HG02885 (cell line): ENCODE measurements at regions not wholly inside any gene's neighbourhood (a gene's known extent, or its start where the extent isn't known, plus 50 kb on each side); places are given as distances from the start of the nearest gene placed in this dataset.
"Not testable (repeated sequence)": the region's sequence is repeated elsewhere in the genome, so short reads cannot be mapped to it uniquely, and the experiment has no call there.

Experiments
- ATAC-seq: cut with Tn5 transposase; IDR thresholded peaks from one replicate; pipeline ENCODE4 v1.9.1; 2021; ENCODE audit warnings: mild to moderate bottlenecking; ENCODE audit not compliant: unreplicated experiment, poor library complexity

DNA sequence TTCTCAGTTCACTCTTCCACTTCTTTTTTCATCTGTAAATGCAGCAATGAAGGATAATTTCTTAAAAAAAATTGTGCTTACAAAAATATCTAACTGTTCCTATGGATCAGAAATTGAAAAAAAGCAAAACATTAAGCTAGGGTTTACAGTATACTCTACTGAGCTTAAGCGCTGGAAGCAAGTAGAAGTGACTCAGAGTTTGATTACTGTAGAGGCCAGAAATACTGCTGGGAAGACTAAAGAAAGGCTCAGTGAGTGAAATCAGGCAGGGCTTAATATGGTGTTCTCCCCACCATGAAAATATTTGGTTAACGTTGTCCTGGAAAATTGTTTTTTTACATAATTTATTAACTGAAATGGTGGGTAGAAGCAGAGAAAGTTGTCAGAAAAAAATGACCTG is 1061.8 kb upstream of the GRIA3 start:
- ATAC-seq, result no peak

DNA sequence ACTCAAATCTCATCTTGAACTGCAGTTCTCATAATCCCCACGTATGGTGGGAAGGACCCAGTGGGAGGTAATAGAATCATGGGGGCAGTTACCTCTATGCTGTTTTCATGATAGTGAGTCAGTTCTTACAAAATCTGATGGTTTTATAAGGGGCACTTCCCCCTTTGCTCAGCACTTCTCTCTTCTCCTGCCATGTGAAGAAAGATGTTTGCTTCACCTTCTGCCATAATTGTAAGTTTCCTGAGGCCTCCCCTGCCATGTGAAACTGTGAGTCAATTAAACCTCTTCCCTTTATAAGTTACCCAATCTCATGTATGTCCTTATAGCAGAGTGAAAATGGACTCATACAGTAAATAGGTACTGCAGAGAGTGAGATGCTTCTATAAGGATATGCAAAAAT is 1050.6 kb upstream of the GRIA3 start:
- ATAC-seq, result no peak

- ATAC-seq, result no peak
Observed at GRCh38 chrX:122134291-122134690, 1049.8 kb upstream of the GRIA3 start.

DNA sequence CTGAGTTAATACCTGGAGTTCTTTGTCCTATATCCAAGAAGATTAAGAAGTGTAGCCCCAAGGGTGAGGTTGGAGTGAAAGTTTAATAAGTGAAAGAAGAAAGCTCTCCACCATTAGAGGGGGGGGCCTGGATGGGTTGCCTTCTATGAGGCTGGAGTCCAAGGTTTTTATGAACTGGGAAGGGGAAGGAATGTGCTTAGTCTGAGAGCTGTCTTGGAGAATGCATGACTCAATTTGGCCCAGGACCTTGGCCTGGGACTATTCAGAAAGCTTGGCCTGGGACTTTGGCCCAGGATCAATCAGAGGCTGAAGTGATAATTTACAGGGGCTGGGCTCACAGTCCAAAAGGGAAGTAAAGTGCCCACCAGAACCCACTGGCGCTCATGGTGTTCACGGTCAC is 1049.0 kb upstream of the GRIA3 start:
- ATAC-seq, result no peak

- ATAC-seq, result not testable (repeated sequence)
Observed at GRCh38 chrX:122140219-122140618, 1043.9 kb upstream of the GRIA3 start.

DNA sequence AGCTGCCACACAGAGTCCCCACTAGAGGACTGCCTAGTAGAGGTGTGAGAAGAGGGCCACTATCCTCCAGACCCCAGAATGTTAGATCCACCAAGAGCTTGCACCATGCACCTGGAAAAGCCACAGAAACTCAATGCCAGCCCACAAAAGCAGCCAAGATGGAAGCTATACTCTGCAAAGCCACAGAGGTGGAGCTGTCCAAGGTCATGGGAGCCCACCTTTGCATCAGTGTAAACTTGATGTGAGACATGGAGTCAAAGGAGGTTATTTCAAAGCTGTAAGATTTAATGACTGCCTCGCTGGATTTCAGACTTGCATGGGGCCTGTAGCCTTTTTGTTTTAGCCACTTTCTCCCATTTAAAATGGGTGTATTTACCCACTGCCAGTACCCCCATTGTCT is 1030.1 kb upstream of the GRIA3 start:
- ATAC-seq, result no peak

DNA sequence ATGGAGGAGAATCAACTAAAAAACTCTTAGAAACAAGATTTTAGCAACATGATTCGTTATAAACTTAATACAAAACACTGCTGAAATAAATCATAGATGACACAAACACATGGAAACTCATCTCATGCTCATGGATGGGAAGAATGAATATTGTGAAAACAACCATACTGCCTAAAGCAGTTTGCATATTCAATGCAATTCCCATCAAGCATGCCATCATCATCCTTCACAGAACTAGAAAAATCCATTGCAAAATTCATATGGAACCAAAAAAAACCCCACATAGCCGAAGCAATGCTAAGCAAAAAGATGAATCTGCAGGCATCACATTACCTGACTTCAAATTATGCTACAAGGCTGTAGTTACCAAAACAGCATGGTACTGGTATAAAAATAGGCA is 1015.8 kb upstream of the GRIA3 start:
- ATAC-seq, result no peak

DNA sequence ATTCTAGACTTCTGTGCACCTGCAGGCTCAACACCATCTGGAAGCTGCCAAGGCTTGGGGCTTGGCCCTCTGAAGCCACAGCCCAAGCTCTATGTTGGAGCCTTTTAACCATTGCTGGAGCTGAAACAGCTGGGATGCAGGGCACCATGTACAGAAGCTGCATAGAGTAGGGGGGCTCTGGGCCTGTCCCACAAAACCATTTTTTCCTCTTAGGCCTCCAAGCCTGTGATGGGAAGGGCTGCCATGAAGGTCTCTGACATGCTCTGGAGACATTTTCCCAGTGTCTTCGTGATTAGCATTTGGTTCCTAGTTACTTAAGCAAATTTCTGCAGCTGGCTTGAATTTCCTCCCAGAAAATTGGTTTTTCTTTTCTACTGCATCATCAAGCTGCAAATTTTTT is 999.3 kb upstream of the GRIA3 start:
- no peak for ATAC-seq

DNA sequence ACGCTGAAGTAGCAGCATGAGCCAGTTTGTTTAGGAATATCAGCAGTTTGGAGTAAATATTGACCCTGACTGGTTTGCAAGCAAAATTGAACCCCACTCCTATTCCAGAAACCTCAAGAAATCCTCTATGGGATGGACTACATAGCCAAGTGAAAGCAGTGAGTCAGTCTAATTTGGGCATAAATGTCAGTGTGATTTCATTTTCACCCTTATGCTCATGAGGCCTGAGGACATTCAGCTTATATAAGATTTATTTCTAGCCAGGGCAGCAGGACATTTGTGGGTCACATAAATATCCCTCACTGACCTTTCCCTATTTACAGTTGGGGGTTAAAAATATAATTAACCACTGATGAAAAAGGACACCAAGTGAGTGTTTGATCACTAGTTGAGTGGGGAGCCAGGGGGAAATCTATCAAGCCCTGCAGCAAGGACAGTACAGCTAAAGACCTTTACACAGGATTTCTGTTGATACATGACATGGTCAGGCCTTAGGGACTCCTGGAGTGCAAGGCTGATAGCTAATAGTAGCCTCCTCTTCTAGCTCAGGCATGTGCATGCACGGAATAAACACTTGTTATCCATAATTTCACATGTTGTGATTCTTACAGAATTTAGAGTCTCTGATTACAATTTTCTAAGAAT is 996.9 kb upstream of the GRIA3 start:
- no peak for ATAC-seq

DNA sequence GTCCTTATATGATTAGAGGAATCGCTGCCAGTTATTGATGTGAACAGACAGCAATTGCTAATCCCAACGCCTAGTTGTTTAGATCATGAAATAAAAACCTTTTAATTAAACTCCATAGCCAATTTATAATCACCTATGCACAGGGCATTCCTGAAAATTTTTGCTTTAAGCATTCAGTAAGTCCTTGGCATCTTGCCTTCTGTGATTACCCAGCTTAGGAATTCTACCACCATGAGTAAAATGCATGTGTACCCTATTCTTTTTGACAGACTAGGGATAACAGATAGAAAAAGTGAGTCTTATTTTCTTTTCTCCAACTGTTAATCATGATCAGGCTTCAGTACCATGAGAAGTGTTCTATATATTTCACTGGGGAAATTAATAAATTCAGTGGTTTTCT is 995.3 kb upstream of the GRIA3 start:
- ATAC-seq, result no peak

DNA sequence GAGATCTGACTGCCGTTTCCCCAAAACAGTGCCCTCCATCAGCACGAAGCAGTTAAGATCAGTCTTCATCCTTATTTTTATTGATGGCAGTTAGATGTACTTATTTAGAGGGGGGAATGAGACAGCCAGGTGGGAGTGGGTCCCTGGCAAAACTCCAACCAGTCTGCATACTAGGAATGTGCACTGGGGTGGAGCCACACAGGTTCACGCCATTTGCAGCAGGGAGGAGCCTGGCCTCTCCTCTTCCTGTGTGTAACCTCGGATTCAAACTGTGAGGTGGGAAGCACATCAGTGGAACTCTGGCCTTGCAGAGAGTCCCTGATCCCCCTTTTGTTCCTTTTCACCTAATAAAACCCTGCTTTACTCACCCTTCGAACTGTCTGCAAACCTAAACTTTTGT is 987.7 kb upstream of the GRIA3 start:
- no peak for ATAC-seq

GRCh38 chrX:122203399-122203798 is 980.7 kb upstream of the GRIA3 start:
- ATAC-seq, result no peak

DNA sequence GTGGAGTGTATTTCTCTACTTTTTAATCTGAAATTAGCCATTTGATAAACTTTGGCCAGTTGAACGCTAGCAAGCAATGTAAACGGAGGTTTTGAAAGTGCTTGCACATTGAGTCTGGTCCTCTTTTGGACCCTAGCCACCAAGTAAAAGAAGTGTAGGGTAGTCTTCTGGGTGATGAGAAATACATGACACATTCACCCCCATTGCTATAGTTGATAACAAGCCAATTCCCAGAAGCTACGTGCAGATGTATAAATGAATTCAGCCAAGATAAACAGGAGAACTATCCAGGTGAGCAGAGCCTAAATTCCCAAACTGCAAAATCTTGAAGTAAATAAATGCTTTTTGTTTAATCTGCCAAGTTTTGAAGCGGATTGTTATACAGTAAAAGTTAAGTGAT is 965.4 kb upstream of the GRIA3 start:
- ATAC-seq, result no peak

- ATAC-seq, result no peak
Observed at GRCh38 chrX:122219226-122219625, 964.9 kb upstream of the GRIA3 start.

- no peak for ATAC-seq
Observed at GRCh38 chrX:122219735-122220134, 964.3 kb upstream of the GRIA3 start.

DNA sequence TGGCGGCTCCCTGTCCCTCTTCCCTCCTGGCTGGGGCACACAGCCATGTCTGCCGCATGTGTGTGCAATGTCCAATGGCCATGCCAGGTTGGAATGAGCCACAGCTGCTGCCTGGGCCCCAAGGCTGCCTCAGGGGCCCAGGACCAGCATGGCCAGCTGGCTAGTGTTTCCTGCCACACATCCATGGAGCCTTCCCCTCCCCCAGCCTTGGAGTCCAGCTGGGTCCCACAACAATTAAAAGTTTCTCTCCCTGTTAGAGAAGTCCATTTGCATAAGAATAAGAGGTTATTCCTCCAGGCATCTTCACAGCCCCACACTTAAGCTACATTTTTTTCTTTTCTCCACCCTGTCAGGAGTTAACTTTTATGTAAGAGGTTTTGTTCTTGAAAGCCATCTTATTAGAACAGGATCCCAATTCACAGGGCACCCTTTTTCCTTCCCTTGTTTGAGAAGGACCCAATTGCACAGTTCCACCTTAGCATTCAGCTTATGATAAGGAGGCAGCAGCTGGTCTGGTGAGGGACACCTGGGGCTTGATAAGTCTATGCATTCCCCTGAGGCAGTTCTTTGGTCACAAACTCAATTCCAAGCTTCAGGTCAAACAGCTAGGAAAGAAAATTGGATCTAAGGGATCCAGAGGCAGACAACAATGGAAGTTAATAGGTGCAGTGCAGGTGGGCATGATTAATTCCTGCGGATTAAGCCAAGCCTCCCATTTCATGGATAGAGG is 963.3 kb upstream of the GRIA3 start:
- ATAC-seq, result no peak

- not testable (repeated sequence) for ATAC-seq
Observed at GRCh38 chrX:122221810-122222209, 962.3 kb upstream of the GRIA3 start.

DNA sequence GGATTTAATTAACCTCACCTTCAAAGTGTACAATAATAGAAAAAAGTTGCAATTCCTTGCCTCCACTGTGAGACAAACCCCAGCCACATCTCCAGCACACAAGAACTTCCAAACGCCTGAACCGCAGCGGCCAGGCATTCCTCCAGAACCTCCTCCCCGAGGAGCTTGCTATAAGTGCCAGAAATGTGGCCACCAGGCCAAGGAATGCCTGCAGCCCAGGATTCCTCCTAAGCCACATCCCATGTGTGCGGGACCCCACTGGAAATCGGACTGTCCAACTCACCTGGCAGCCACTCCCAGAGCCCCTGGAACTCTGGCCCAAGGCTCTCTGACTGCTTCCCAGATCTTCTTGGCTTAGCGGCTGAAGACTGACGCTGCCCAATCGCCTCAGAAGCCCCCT is 959.9 kb upstream of the GRIA3 start:
- not testable (repeated sequence) for ATAC-seq

GRCh38 chrX:122238801-122239200 is 945.3 kb upstream of the GRIA3 start:
- ATAC-seq, result no peak

DNA sequence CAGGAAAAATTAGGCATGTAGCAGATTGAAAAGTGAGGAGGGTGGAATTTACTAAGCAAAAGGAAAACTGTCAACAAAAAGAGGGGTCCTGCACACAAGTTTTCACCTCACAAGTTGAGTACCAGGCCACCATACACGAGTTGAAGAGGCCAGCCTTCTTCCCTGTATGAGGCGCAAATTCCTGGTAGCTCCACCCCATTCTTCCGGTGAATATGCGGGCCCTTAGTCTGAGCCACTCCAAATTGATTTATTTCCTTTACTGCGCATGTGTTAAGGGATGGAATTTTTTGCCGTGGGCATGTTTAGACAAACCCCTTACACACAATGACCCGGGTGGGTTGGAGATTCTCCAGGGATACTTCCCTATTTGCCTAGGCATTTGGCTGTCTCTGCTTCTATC is 942.1 kb upstream of the GRIA3 start:
- no peak for ATAC-seq

- ATAC-seq, result no peak
Observed at GRCh38 chrX:122244080-122244479, 940.0 kb upstream of the GRIA3 start.

GRCh38 chrX:122245175-122245574 is 938.9 kb upstream of the GRIA3 start:
- no peak for ATAC-seq
